GM23248 (cell line): ENCODE measurements at regions not wholly inside any gene's neighbourhood (a gene's known extent, or its start where the extent isn't known, plus 50 kb on each side); places are given as distances from the start of the nearest gene placed in this dataset.
A peak's percentile ranks its signal among the peaks of the same experiment; 100 is the strongest.

ENCODE experiments used
- DNase-seq: peaks from one replicate; pipeline ENCODE4 v3.0.0-alpha.2; 2015
- H2AFZ ChIP-seq: fragments of 200-600 bp; sonication (generic); 2 replicates; pipeline ENCODE4 v1.6.1; 2016; ENCODE audit warnings: antibody characterized with exemption
- H3F3A ChIP-seq: fragments of 200-600 bp; sonication (generic); 2 replicates; pipeline ENCODE4 v1.6.1; 2016; ENCODE audit warnings: mild to moderate bottlenecking, antibody characterized with exemption, mixed run types; ENCODE audit not compliant: insufficient read depth
- H3K27ac ChIP-seq: fragments of 200-600 bp; sonication (generic); 2 replicates; pipeline ENCODE4 v1.5.1; 2016; ENCODE audit warnings: mild to moderate bottlenecking
- H3K27me3 ChIP-seq: fragments of 200-600 bp; sonication (generic); replicated peaks from 2 replicates; pipeline ENCODE4 v1.6.1; 2016; ENCODE audit warnings: mild to moderate bottlenecking; ENCODE audit not compliant: insufficient read depth
- H3K36me3 ChIP-seq: fragments of 200-600 bp; sonication (generic); 2 replicates; pipeline ENCODE4 v1.6.1; 2016; ENCODE audit warnings: low read depth, mild to moderate bottlenecking
- H3K4me1 ChIP-seq: fragments of 200-600 bp; sonication (generic); 2 replicates; pipeline ENCODE4 v1.6.1; 2016; ENCODE audit warnings: mild to moderate bottlenecking; ENCODE audit not compliant: insufficient read depth
- H3K4me2 ChIP-seq: fragments of 200-600 bp; sonication (generic); one replicate; pipeline ENCODE4 v1.6.1; 2016; ENCODE audit warnings: mild to moderate bottlenecking; ENCODE audit not compliant: unreplicated experiment
- H3K4me3 ChIP-seq: fragments of 200-600 bp; sonication (generic); 2 replicates; pipeline ENCODE4 v1.5.1; 2016; ENCODE audit warnings: mild to moderate bottlenecking
- H3K79me2 ChIP-seq: fragments of 200-600 bp; sonication (generic); 2 replicates; pipeline ENCODE4 v1.6.1; 2016; ENCODE audit warnings: mild to moderate bottlenecking; ENCODE audit not compliant: insufficient read depth
- H3K9ac ChIP-seq: fragments of 200-600 bp; sonication (generic); 2 replicates; pipeline ENCODE4 v1.6.1; 2016; ENCODE audit warnings: mild to moderate bottlenecking
- H3K9me2 ChIP-seq: fragments of 200-600 bp; sonication (generic); 2 replicates; pipeline ENCODE4 v1.6.1; 2016; ENCODE audit warnings: mixed run types, mild to moderate bottlenecking, moderate library complexity; ENCODE audit not compliant: insufficient read depth
- H3K9me3 ChIP-seq: fragments of 200-600 bp; sonication (generic); one replicate; pipeline ENCODE4 v1.6.1; 2017; ENCODE audit warnings: low read depth
- H4K20me1 ChIP-seq: fragments of 200-600 bp; sonication (generic); 2 replicates; pipeline ENCODE4 v1.6.0; 2016; ENCODE audit not compliant: insufficient read depth
- EZH2 ChIP-seq: fragments of 200-600 bp; sonication (generic); IDR thresholded peaks from 2 replicates; pipeline ENCODE4 v1.6.1; 2018; ENCODE audit warnings: antibody characterized with exemption, mild to moderate bottlenecking; ENCODE audit not compliant: insufficient read depth, poor library complexity, severe bottlenecking
- EZH2phosphoT487 ChIP-seq: fragments of 200-600 bp; sonication (generic); IDR thresholded peaks from 2 replicates; pipeline ENCODE4 v1.6.1; 2018; ENCODE audit warnings: antibody characterized with exemption, moderate library complexity, mild to moderate bottlenecking, low read depth; ENCODE audit not compliant: insufficient read depth
- WGBS, 2 experiments: methylation state at CpG; one replicate each; pipeline ENCODE4 v1.1.6; 2015 to 2017; ENCODE audit warnings: low lambda C conversion rate in 2 of 2, low coverage in 1 of 2; ENCODE audit errors: missing lambda C conversion rate in 2 of 2; 5-methylcytosine and 5-hydroxymethylcytosine counted together
- in situ Hi-C: fragments of 300-500 bp; cut with MboI; formaldehyde crosslinking; loops from 2 replicates; pipeline ENCODE4 v1.15.0; 2020

DNA sequence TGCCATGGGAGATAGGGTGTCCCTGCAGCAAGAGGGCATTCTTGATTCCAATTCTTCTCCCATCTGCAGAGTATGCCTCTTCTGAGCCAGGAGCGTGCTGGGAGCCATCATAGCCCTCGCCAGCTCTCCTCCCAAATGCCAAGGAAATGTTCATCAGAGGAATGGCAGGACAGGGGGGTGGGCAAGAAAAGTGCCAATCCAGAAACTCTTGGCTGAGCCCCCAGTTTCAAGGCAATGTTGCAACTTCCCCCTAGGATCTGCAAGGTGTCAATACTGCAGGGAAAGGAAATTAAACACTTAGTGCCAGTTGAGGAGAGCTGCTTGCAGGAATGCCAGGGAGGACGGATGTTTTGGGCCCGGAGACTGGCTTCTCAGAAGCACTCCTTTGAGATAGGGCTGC lies 94.8 kb upstream of the PRDM11 start:
- WGBS, 2 experiments: 92 to 95% methylated on average over 4 of the region's 4 CpGs
- no peak overlapping the region for H3K4me3 ChIP-seq
- H3K4me2 ChIP-seq: no peak overlapping the region
- no peaks in the 10 kb centered on the region for H3K9me3 ChIP-seq
- no peak for DNase-seq
- no peaks in the 10 kb centered on the region for H3K9me2 ChIP-seq
- H3F3A ChIP-seq: no peaks in the 10 kb centered on the region
- no peaks in the 10 kb centered on the region for H3K27me3 ChIP-seq
- H3K27ac ChIP-seq: no peak overlapping the region
- no peak overlapping the region for H3K9ac ChIP-seq
- no peaks in the 10 kb centered on the region for H4K20me1 ChIP-seq
- in situ Hi-C loops: no loop called here
- TF ChIP-seq EZH2: no peak
- TF ChIP-seq EZH2phosphoT487: no peak
- peaks cover 4% of the 10 kb centered on the region for H3K4me1 ChIP-seq
- H2AFZ ChIP-seq: no peak overlapping the region
- no peaks in the 10 kb centered on the region for H3K36me3 ChIP-seq
- no peaks in the 10 kb centered on the region for H3K79me2 ChIP-seq

DNA sequence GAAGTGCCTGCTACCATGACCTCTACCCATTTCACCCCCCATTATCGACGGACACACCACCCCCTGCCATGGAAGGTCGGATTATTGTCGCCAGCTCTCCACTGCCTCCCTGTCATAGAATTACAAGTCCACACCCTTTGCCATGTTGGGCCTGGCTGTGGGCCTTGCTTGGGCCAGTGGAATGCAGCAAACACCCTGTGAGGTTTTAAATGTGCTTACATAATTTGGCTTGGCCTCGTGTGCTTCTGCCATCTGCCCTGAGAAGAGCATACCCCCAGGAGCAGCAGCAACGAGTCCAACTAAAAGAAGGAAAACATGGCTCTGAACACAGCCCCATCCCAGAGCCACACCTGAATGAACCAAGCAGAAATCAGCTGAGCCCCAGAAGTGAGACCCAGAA lies 94.1 kb upstream of the PRDM11 start:
- H3F3A ChIP-seq: no peaks in the 10 kb centered on the region
- no peak overlapping the region for H3K4me2 ChIP-seq
- no peak overlapping the region for H3K4me3 ChIP-seq
- H3K27me3 ChIP-seq: no peaks in the 10 kb centered on the region
- H3K36me3 ChIP-seq: no peaks in the 10 kb centered on the region
- 18 to 29% methylated on average over 6 of the region's 6 CpGs for WGBS, 2 experiments
- no peaks in the 10 kb centered on the region for H4K20me1 ChIP-seq
- H3K9ac ChIP-seq: no peak overlapping the region
- in situ Hi-C loops: no loop called here
- no peaks in the 10 kb centered on the region for H3K4me1 ChIP-seq
- no peak overlapping the region for H2AFZ ChIP-seq
- TF ChIP-seq EZH2: no peak
- TF ChIP-seq EZH2phosphoT487: no peak
- no peaks in the 10 kb centered on the region for H3K79me2 ChIP-seq
- peak; percentile 16 for DNase-seq
- no peaks in the 10 kb centered on the region for H3K9me2 ChIP-seq
- H3K27ac ChIP-seq: no peak overlapping the region
- no peaks in the 10 kb centered on the region for H3K9me3 ChIP-seq

DNA sequence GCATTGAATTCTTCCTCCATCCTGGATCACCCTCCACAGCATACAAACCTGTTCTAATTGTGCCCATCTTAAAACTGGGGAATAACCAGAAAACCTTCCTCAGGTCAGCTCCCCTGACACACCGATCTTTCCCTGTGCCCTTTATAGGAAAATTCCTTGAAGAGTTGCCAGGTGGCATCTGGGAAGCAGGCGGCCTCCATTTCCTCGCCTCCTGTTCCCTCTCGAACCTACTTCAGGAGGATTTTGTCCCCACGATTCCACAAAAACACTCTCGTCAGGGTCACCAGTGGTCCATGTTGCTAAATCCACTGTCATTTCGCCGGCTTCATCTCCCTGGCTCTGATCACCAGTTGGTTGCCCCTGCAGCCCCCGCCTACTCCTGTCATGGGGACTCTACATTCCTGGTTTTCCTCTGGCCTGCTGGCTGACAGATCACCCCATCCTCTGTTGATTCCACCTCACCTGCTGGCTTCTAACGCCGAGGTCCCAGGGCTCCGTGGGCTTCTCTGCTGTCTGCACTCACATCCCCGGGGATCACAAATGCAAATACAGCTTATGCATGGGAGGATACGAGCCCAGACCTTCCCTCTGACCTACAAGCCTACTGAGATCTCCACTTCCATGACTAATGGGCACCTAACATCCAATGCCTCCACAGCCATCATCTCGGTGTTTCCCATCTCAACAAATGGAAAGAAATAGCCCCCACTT lies 92.5 kb upstream of the PRDM11 start:
- 80 to 82% methylated on average over 14 to 15 of the region's 15 CpGs for WGBS, 2 experiments
- Histone ChIP-seq H3K36me3 (no peaks in the 10 kb centered on the region), H3K4me3 (no peak overlapping the region), H3K27me3 (no peaks in the 10 kb centered on the region), H3K9me3 (no peaks in the 10 kb centered on the region), H3F3A (no peaks in the 10 kb centered on the region), H3K9ac (no peak overlapping the region), H3K27ac (no peak overlapping the region), H2AFZ (no peak overlapping the region), H3K4me1 (no peaks in the 10 kb centered on the region), H3K79me2 (no peaks in the 10 kb centered on the region), H3K9me2 (no peaks in the 10 kb centered on the region), H3K4me2 (no peak overlapping the region), H4K20me1 (no peaks in the 10 kb centered on the region)
- in situ Hi-C loops: no loop called here
- DNase-seq: no peak
- TF ChIP-seq EZH2 (no peak), EZH2phosphoT487 (no peak)

DNA sequence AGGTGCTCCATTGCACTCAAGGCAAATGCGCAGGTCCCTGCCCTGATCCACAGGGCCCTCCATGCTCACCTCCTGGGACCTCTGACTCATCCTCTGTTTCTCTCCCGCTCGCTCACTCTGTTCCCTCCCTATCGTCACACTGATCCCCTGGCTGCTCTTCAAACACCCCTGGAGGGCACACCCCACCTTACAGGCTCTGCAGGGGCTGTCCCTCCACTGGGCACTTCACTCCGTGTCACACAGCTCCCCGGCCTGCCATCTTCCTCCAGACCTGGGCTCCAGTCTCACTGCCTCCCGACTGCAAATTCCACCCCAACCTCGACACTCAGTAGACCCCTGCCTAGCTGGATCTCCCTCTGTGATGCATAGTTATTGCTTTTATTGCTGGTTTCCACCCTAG lies 91.5 kb upstream of the PRDM11 start:
- Histone ChIP-seq H3K4me1 (no peaks in the 10 kb centered on the region), H3K9ac (no peak overlapping the region), H2AFZ (no peak overlapping the region), H3K27ac (no peak overlapping the region), H3K27me3 (no peaks in the 10 kb centered on the region), H3K4me3 (no peak overlapping the region), H3F3A (no peaks in the 10 kb centered on the region), H3K79me2 (no peaks in the 10 kb centered on the region), H3K4me2 (no peak overlapping the region), H3K9me3 (no peaks in the 10 kb centered on the region), H3K9me2 (no peaks in the 10 kb centered on the region), H3K36me3 (no peaks in the 10 kb centered on the region), H4K20me1 (no peaks in the 10 kb centered on the region)
- no peak for DNase-seq
- TF ChIP-seq EZH2 (no peak), EZH2phosphoT487 (no peak)
- in situ Hi-C loops: no loop called here
- WGBS, 2 experiments: 80 to 86% methylated on average over 8 of the region's 8 CpGs

DNA sequence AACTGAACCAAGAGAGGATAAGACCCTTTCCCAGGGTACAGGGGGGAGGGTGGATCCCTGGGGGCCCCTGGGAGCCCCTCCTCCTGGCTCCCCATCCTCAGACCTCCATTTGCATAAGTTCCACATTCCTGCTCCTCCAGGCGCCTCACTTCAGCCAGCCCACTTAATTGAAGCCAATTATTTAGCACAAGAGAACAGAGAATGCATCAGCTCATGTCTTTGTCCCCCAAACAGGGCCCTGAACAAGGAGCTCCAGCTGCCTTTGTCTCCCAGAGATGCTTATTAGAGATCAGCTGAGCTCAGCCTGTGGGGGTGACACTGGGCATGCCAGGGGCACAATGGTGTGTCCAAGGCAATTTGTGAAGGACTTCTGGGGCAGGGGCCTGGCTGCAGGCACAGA lies 89.9 kb upstream of the PRDM11 start:
- H4K20me1 ChIP-seq: no peaks in the 10 kb centered on the region
- no peak overlapping the region for H3K4me3 ChIP-seq
- in situ Hi-C loops: no loop called here
- no peaks in the 10 kb centered on the region for H3K9me3 ChIP-seq
- H3K27me3 ChIP-seq: no peaks in the 10 kb centered on the region
- no peaks in the 10 kb centered on the region for H3K79me2 ChIP-seq
- no peak overlapping the region for H3K27ac ChIP-seq
- 57 to 75% methylated on average over 1 of the region's 1 CpG for WGBS, 2 experiments
- no peak overlapping the region for H3K4me2 ChIP-seq
- no peaks in the 10 kb centered on the region for H3K9me2 ChIP-seq
- no peak overlapping the region for H2AFZ ChIP-seq
- TF ChIP-seq EZH2phosphoT487: no peak
- no peak for TF ChIP-seq EZH2
- no peak for DNase-seq
- no peaks in the 10 kb centered on the region for H3K36me3 ChIP-seq
- peaks cover 4% of the 10 kb centered on the region for H3K4me1 ChIP-seq
- no peaks in the 10 kb centered on the region for H3F3A ChIP-seq
- H3K9ac ChIP-seq: no peak overlapping the region
